IMR-90 (cell line): ENCODE measurements at regions not wholly inside any gene's neighbourhood (a gene's known extent, or its start where the extent isn't known, plus 50 kb on each side); places are given as distances from the start of the nearest gene placed in this dataset.
A peak's percentile ranks its signal among the peaks of the same experiment; 100 is the strongest.
"Not testable (repeated sequence)": the region's sequence is repeated elsewhere in the genome, so short reads cannot be mapped to it uniquely, and the experiment has no call there.

ENCODE experiments used
- ATAC-seq: fragments of 200-7000 bp; cut with Tn5 transposase; 2 replicates; pipeline ENCODE4 v1.9.1; 2020; ENCODE audit warnings: low read depth, mild to moderate bottlenecking, moderate library complexity
- BruUV-seq: library from RNA; stranded (reverse); fragments of 400-500 nt; replicated peaks from 2 replicates; lab custom pipeline; 2021; lab: Mats Ljungman, UMichigan
- CTCF ChIA-PET: fragments of 300-600 bp; formaldehyde crosslinking; extraction: SDS; loops from one replicate; lab custom pipeline; 2021; ENCODE audit warnings: antibody characterized with exemption; lab: Yijun Ruan, JAX
- POLR2A ChIA-PET: fragments of 300-600 bp; sonication (Branson Sonifier 250); formaldehyde crosslinking; loops from one replicate; lab custom pipeline; 2022; ENCODE audit warnings: antibody characterized with exemption; ENCODE audit not compliant: unreplicated experiment; lab: Charles Lee
- DNase-seq: peaks from one replicate; pipeline ENCODE4 v3.0.0; 2013
- H2AFZ ChIP-seq: replicated peaks from 2 replicates; pipeline ENCODE3; 2013; ENCODE audit warnings: low read length, mild to moderate bottlenecking; ENCODE audit not compliant: poor library complexity
- H2AK5ac ChIP-seq: 2 replicates; pipeline ENCODE4 v1.6.1; 2013; ENCODE audit warnings: low read depth, low read length, inconsistent platforms
- H2AK9ac ChIP-seq: replicated peaks from 2 replicates; pipeline ENCODE3; 2013; ENCODE audit warnings: mild to moderate bottlenecking, low read depth, low read length, moderate library complexity; ENCODE audit not compliant: poor library complexity
- H2BK120ac ChIP-seq: 2 replicates; pipeline ENCODE4 v1.6.1; 2013; ENCODE audit warnings: low read depth, low read length, inconsistent platforms
- H2BK15ac ChIP-seq: 3 replicates; pipeline ENCODE4 v1.6.1; 2013; ENCODE audit warnings: low read depth, low read length, inconsistent platforms
- H2BK20ac ChIP-seq: 2 replicates; pipeline ENCODE4 v1.6.1; 2013; ENCODE audit warnings: low read depth, mild to moderate bottlenecking, inconsistent platforms, low read length, moderate library complexity
- H2BK5ac ChIP-seq: 2 replicates; pipeline ENCODE4 v1.6.1; 2013; ENCODE audit warnings: mild to moderate bottlenecking, low read depth, low read length, inconsistent platforms; ENCODE audit not compliant: poor library complexity, severe bottlenecking
- H3K14ac ChIP-seq: replicated peaks from 2 replicates; pipeline ENCODE4 v1.6.1; 2013; ENCODE audit warnings: low read depth, low read length, inconsistent platforms
- H3K18ac ChIP-seq: 2 replicates; pipeline ENCODE4 v1.6.1; 2013; ENCODE audit warnings: low read depth, low read length, control low read depth
- H3K23ac ChIP-seq: 2 replicates; pipeline ENCODE4 v1.6.1; 2013; ENCODE audit warnings: low read depth, low read length, inconsistent platforms
- H3K27ac ChIP-seq: 2 replicates; pipeline ENCODE4 v1.5.1; 2013; ENCODE audit warnings: mild to moderate bottlenecking, control low read depth, low read length; ENCODE audit not compliant: insufficient read depth
- H3K27me3 ChIP-seq: 2 replicates; pipeline ENCODE4 v1.6.1; 2013; ENCODE audit warnings: low read length; ENCODE audit not compliant: control insufficient read depth, insufficient read depth
- H3K36me3 ChIP-seq: 2 replicates; pipeline ENCODE4 v1.6.1; 2013; ENCODE audit warnings: low read length, mixed read lengths; ENCODE audit not compliant: control insufficient read depth, insufficient read depth
- H3K4ac ChIP-seq: 2 replicates; pipeline ENCODE4 v1.6.1; 2013; ENCODE audit warnings: low read depth, low read length, inconsistent platforms
- H3K4me1 ChIP-seq: 2 replicates; pipeline ENCODE4 v1.6.1; 2013; ENCODE audit warnings: low read length, mixed read lengths; ENCODE audit not compliant: control insufficient read depth, insufficient read depth
- H3K4me2 ChIP-seq: 2 replicates; pipeline ENCODE4 v1.6.1; 2013; ENCODE audit warnings: low read depth, mild to moderate bottlenecking, control low read depth, low read length, moderate library complexity
- H3K4me3 ChIP-seq: 2 replicates; pipeline ENCODE4 v1.5.1; 2013; ENCODE audit warnings: low read depth, mild to moderate bottlenecking, control low read depth, low read length, moderate library complexity; ENCODE audit not compliant: insufficient read depth
- H3K56ac ChIP-seq: 2 replicates; pipeline ENCODE4 v1.6.1; 2013; ENCODE audit warnings: low read length, inconsistent platforms; ENCODE audit not compliant: insufficient read depth; ENCODE audit errors: extremely low read depth
- H3K79me1 ChIP-seq, 2 experiments: 2 replicates each; pipeline ENCODE4 v1.6.1; 2013; ENCODE audit warnings: low read length in 2 of 2, inconsistent platforms in 1 of 2, low read depth in 1 of 2
- H3K9ac ChIP-seq: 2 replicates; pipeline ENCODE4 v1.6.1; 2013; ENCODE audit warnings: low read depth, low read length, control low read depth
- H3K9me1 ChIP-seq: 2 replicates; pipeline ENCODE4 v1.6.1; 2013; ENCODE audit warnings: low read length, inconsistent platforms; ENCODE audit not compliant: insufficient read depth
- H3K9me3 ChIP-seq: 2 replicates; pipeline ENCODE4 v1.6.1; 2013; ENCODE audit warnings: low read length; ENCODE audit not compliant: control insufficient read depth, insufficient read depth
- H4K20me1 ChIP-seq: 2 replicates; pipeline ENCODE4 v1.6.1; 2013; ENCODE audit warnings: low read length, inconsistent platforms; ENCODE audit not compliant: insufficient read depth
- H4K5ac ChIP-seq: 2 replicates; pipeline ENCODE4 v1.6.1; 2013; ENCODE audit warnings: mild to moderate bottlenecking, low read depth, low read length, control low read depth
- H4K8ac ChIP-seq, 2 experiments: 2 replicates each; pipeline ENCODE4 v1.6.1; 2013; ENCODE audit warnings: low read depth in 2 of 2, low read length in 2 of 2, control low read depth in 1 of 2, inconsistent platforms in 1 of 2
- H4K91ac ChIP-seq: 2 replicates; pipeline ENCODE4 v1.6.1; 2013; ENCODE audit warnings: low read depth, low read length, inconsistent platforms; ENCODE audit not compliant: insufficient read depth
- WGBS, 2 experiments: methylation state at CpG; one replicate each; pipeline versions ENCODE4 v1.1.5 to v1.1.7; 2013; ENCODE audit warnings: missing lambda C conversion rate in 2 of 2; ENCODE audit not compliant: insufficient read length in 1 of 2; ENCODE audit errors: extremely low coverage in 2 of 2; 5-methylcytosine and 5-hydroxymethylcytosine counted together
- dilution Hi-C: fragments of 300-500 bp; cut with HindIII; formaldehyde crosslinking; loops from one replicate; pipeline ENCODE4 v1.14.3; 2018; ENCODE audit warnings: low sequenced_read_pairs; ENCODE audit not compliant: unreplicated experiment
- in situ Hi-C: fragments of 300-500 bp; cut with MboI; formaldehyde crosslinking; loops from 3 replicates; pipeline ENCODE4 v1.14.3; 2019; ENCODE audit warnings: low sequenced_read_pairs, inconsistent platforms, mixed read lengths
- intact Hi-C: fragments of 100-400 bp; cut with micrococcal nuclease; formaldehyde crosslinking; loops from 2 replicates; pipeline ENCODE4 v1.10.0; 2022

DNA sequence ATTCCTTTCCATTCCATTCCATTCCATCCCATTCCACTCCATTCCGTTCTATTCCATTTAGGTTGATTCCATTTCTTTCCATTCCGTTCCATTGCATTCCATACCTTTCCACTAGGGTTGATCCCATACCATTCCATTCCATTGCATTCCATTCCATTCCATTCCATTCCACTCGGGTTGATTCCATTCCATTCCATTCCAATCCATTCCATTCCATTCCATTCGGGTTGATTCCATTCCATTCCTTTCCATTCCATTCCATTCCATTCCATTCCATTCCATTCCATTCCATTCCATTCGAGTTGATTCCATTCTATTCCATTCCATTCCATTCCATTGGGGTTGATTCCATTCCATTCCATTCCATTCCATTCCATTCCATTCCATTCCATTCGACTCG is 161.1 kb downstream of the CWH43 start:
- H3K14ac ChIP-seq, H3K18ac ChIP-seq, H3K4me3 ChIP-seq, H3K4me2 ChIP-seq, H3K27ac ChIP-seq, H3K4me1 ChIP-seq, H3K4ac ChIP-seq, H2AK5ac ChIP-seq, H3K79me1 ChIP-seq, H3K9ac ChIP-seq, dilution Hi-C loops, CTCF ChIA-PET, H2BK120ac ChIP-seq, H3K56ac ChIP-seq, H3K36me3 ChIP-seq, POLR2A ChIA-PET, H2BK20ac ChIP-seq, H2BK15ac ChIP-seq, BruUV-seq, H2AFZ ChIP-seq, H4K5ac ChIP-seq, H3K23ac ChIP-seq, H4K20me1 ChIP-seq, DNase-seq, H2AK9ac ChIP-seq, intact Hi-C loops, H4K8ac ChIP-seq, in situ Hi-C loops, H3K27me3 ChIP-seq, H3K9me1 ChIP-seq, H4K91ac ChIP-seq: not testable (repeated sequence)
- peak; percentile 43 for ATAC-seq
- 39% methylated on average over 6 of the region's 7 CpGs; no CpG with 5 or more reads in 1 of the 2 experiments for WGBS, 2 experiments
- Histone ChIP-seq H3K9me3 (peaks cover 50% of the 10 kb centered on the region), H2BK5ac (peak overlapping the region; percentile 1)

DNA sequence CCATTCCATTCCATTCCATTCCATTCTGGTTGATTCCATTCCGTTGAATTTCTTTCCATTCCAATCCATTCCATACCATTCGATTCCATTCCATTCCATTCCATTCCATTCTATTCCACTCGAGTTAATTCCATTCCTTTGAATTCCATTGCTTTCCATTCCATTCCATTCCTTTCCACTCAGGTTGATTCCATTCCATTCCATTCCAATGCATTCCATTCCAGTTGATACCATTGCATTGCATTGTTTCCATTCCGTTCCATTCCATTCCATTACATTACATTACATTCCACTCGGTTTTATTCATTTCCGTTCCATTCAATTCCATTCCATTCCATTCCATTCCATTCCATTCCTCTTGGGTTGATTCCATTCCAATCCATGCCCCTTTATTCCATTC is 161.5 kb downstream of the CWH43 start:
- H2BK15ac ChIP-seq, H3K79me1 ChIP-seq, H3K56ac ChIP-seq, H3K4me2 ChIP-seq, H4K5ac ChIP-seq, H4K20me1 ChIP-seq, H4K8ac ChIP-seq, intact Hi-C loops, H3K9ac ChIP-seq, H3K4me1 ChIP-seq, H3K27me3 ChIP-seq, ATAC-seq, H3K4ac ChIP-seq, H3K36me3 ChIP-seq, H4K91ac ChIP-seq, in situ Hi-C loops, H3K27ac ChIP-seq, H3K14ac ChIP-seq, H2BK120ac ChIP-seq, H3K4me3 ChIP-seq, H2BK20ac ChIP-seq, H3K18ac ChIP-seq, H2AFZ ChIP-seq, CTCF ChIA-PET, H3K9me1 ChIP-seq, H3K23ac ChIP-seq, POLR2A ChIA-PET, dilution Hi-C loops, BruUV-seq, H2AK5ac ChIP-seq, H2AK9ac ChIP-seq: not testable (repeated sequence)
- Histone ChIP-seq H3K9me3 (peaks cover 53% of the 10 kb centered on the region), H2BK5ac (peak overlapping the region; percentile 1)
- DNase-seq = peak; percentile 59
- WGBS, 2 experiments = 58 to 100% methylated on average over 4 to 6 of the region's 6 CpGs
